Hindlimb muscle (tissue), 1 donor: ENCODE measurements at regions not wholly inside any gene's neighbourhood (a gene's known extent, or its start where the extent isn't known, plus 50 kb on each side); places are given as distances from the start of the nearest gene placed in this dataset.
"Not testable (repeated sequence)": the region's sequence is repeated elsewhere in the genome, so short reads cannot be mapped to it uniquely, and the experiment has no call there.

Source experiments
- DNase-seq: peaks from one replicate; pipeline ENCODE4 v3.0.0-alpha.2; 2013

GRCh38 chr2:48228345-48228684 lies 86.2 kb upstream of the FOXN2 start:
- no peak for DNase-seq

GRCh38 chr2:48229063-48229462 lies 85.4 kb upstream of the FOXN2 start:
- DNase-seq: no peak

- DNase-seq: no peak
Observed at GRCh38 chr2:48230834-48231233, 83.6 kb upstream of the FOXN2 start.

- DNase-seq: no peak
Observed at GRCh38 chr2:48232351-48232750, 82.1 kb upstream of the FOXN2 start.

GRCh38 chr2:48233005-48233404 lies 81.5 kb upstream of the FOXN2 start:
- no peak for DNase-seq

GRCh38 chr2:48233824-48234223 lies 80.7 kb upstream of the FOXN2 start:
- not testable (repeated sequence) for DNase-seq

- DNase-seq: no peak
Observed at GRCh38 chr2:48235076-48235475, 79.4 kb upstream of the FOXN2 start.

- no peak for DNase-seq
Observed at GRCh38 chr2:48238381-48238780, 76.1 kb upstream of the FOXN2 start.

GRCh38 chr2:48240912-48241311 lies 73.6 kb upstream of the FOXN2 start:
- DNase-seq: no peak

- no peak for DNase-seq
Observed at GRCh38 chr2:48247206-48247605, 67.3 kb upstream of the FOXN2 start.

- peak; percentile 61 for DNase-seq
Observed at GRCh38 chr2:48248251-48248933, 66.1 kb upstream of the FOXN2 start.

GRCh38 chr2:48249025-48249424 lies 65.5 kb upstream of the FOXN2 start:
- peak; percentile 47 for DNase-seq

GRCh38 chr2:48249631-48250473 lies 64.6 kb upstream of the FOXN2 start:
- DNase-seq: peak; percentile 10

GRCh38 chr2:48250474-48250844 lies 64.0 kb upstream of the FOXN2 start:
- DNase-seq: no peak

- no peak for DNase-seq
Observed at GRCh38 chr2:48250943-48251342, 63.5 kb upstream of the FOXN2 start.

GRCh38 chr2:48251437-48252148 lies 62.9 kb upstream of the FOXN2 start:
- DNase-seq: no peak

- no peak for DNase-seq
Observed at GRCh38 chr2:48253301-48253700, 61.2 kb upstream of the FOXN2 start.

- DNase-seq: no peak
Observed at GRCh38 chr2:48254839-48255238, 59.6 kb upstream of the FOXN2 start.

- no peak for DNase-seq
Observed at GRCh38 chr2:48257456-48257855, 57.0 kb upstream of the FOXN2 start.

GRCh38 chr2:48258481-48259149 lies 55.9 kb upstream of the FOXN2 start:
- no peak for DNase-seq

- DNase-seq: no peak
Observed at GRCh38 chr2:48259811-48260210, 54.7 kb upstream of the FOXN2 start.

GRCh38 chr2:48264627-48265026 lies 49.9 kb upstream of the FOXN2 start:
- DNase-seq: no peak
